HG02678 (cell line): ENCODE measurements at regions not wholly inside any gene's neighbourhood (a gene's known extent, or its start where the extent isn't known, plus 50 kb on each side); places are given as distances from the start of the nearest gene placed in this dataset.

ENCODE experiments used
- ATAC-seq: cut with Tn5 transposase; IDR thresholded peaks from one replicate; pipeline ENCODE4 v1.9.1; 2021; ENCODE audit warnings: mild to moderate bottlenecking, moderate library complexity; ENCODE audit not compliant: unreplicated experiment

- no peak for ATAC-seq
Measured at GRCh38 chr2:3005859-3006501, 371.6 kb downstream of the EIPR1 start.

- ATAC-seq, result peak; percentile 74
Measured at GRCh38 chr2:3001615-3002560, 375.7 kb downstream of the EIPR1 start.

DNA sequence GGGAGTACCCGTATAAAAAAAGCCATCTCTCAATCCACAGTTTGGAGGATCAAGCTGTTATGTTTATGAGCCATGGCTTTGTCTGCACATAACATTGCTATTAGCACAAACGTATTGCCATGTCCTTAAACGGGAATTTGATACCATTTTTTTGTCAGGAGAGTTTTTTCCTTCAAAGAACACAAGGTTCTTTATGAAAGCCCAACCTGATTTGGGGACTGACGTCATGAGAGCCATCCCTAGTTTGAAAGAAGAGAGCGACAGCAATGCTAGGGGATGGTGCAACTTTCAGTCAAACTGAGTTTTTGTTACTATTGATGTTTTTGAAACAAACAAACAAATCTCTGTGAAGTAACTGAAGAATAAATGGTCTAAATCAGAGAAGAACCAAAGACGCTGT is 376.6 kb downstream of the EIPR1 start:
- no peak for ATAC-seq

GRCh38 chr2:3000125-3000524 is 377.5 kb downstream of the EIPR1 start:
- no peak for ATAC-seq

GRCh38 chr2:2998971-2999370 is 378.6 kb downstream of the EIPR1 start:
- no peak for ATAC-seq

- ATAC-seq, result no peak
Measured at GRCh38 chr2:2993172-2993692, 384.4 kb downstream of the EIPR1 start.

DNA sequence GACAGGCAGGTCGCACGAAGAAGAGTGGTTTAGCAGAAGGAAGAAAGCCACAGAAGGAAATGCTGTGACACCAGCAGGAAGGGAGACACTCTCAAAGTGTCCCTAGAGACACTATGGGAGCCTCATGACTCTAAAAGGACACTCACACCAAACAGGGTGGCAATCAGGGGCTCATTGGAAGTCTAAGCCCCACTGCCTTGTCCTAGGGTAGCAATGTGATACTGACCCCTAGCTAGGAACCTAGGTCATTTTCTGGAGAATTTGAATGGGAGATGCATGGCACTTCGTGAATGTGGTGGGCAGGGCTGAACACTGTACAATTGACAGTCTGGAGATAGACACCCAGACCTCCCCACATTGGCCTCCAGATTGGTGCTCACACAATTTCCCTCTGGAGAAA is 385.0 kb downstream of the EIPR1 start:
- ATAC-seq, result no peak

DNA sequence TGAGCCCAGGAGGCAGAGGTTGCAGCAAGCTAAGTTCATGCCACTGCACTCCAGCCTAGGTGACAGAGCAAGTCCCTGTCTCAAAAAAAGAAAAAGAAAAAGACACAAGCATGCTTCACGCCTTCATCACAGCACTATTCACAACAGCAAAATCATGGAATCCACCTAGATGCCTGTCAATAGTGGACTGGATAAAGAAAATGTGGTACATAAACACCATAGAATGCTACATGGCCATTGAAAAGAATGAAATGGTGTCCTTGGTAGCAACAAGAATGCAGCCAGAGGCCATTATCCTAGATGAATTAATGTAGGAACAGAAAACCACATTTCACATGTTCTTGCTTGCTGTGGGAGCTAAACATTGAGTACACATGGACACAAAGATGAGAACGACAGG is 392.6 kb downstream of the EIPR1 start:
- ATAC-seq, result no peak

DNA sequence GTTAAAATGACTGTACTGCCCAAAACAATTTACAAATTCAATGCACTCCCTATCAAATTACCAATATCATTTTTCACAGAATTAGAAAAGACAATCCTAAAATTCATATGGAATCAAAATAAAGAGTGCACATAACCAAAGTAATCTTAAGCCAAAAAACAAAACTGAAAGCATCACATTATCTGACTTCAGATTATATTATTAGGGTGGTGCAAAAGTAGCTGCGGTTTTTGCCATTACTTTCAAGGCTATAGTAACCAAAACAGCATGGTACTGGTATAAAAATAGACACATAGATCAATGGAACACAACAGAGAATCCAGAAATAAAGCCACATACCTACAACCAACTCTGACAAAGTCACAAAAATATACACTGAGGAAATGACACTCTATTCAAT is 396.6 kb downstream of the EIPR1 start:
- no peak for ATAC-seq

DNA sequence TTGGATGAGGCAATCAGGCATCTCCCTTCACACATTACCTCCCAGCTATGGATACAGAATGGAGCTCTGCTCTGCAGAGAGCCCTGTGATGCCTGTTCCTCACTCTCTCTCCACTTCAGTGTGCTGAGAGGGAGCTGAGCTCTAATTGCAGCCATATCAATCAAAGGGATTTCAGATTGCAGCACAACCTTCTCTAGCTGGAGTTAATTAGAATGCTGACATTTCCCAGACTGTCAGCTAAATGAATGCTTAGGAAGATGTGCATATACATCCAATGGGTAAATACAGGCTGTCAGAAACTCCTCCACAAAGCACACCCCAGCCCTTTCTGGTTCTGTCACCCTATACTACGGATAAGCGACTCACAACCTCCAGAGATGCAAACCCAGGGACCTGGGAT is 402.6 kb downstream of the EIPR1 start:
- no peak for ATAC-seq

GRCh38 chr2:2960441-2961133 is 417.0 kb downstream of the EIPR1 start:
- no peak for ATAC-seq

DNA sequence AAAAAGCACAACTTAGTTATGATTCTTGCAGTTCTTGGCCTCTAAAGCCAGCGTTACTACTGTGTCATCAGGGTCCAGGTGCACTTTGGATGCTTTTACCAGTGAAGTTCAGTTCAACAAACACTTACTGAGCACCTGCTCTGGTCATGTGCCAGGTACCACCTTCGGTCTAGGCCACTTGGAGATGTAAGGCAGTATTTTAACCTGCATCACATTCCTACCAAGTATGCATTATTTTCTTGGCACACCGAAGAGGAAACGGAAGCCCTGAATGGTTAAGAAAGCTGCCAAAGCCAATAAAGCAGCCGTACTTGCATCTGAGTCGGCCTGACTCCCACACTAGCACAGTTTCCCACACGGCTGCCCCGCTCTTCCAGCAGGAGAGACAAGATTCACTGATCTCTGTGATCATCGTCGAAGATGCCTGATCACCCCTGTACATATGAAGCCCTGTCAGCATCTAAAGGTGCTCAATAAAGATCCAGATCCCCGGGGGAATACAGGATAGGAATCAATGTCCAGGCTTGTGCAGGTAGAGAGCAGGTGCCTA is 427.1 kb downstream of the EIPR1 start:
- ATAC-seq, result no peak

DNA sequence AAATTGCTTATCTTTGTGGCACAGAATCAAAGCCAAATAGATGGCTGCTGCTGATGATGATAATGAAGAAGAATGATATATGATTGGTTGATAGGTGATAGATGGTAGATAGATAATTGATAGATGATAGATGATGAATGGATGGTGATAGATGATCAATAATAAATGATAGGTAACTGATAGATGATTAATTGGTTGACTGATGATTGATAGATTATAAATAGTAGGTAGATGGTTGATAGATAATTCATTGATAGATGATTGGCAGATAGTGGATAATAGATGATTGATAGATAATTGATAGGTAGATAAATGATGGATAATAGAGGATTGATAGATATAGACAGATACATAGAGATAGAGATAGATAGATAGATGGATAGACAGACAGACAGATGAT is 430.2 kb downstream of the EIPR1 start:
- ATAC-seq, result no peak

DNA sequence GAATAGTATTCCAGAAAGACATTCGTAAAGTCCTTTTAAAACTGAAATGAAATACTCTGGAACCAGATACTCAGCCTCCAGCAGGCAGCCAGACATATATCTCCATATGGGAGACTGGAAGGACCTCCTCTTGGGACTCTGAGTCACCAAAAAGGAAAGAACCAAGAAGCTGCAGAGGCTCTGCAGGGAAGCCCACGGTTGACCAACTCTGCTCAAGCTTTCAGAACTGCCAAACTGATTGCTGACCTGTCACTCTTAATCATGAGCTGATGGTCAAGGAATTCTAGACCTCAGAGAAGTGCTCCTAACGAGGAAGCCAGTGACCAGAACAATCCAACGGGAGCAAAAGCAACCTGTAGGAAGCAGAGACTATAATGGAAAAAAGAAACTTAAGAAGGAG is 434.7 kb downstream of the EIPR1 start:
- ATAC-seq, result no peak

DNA sequence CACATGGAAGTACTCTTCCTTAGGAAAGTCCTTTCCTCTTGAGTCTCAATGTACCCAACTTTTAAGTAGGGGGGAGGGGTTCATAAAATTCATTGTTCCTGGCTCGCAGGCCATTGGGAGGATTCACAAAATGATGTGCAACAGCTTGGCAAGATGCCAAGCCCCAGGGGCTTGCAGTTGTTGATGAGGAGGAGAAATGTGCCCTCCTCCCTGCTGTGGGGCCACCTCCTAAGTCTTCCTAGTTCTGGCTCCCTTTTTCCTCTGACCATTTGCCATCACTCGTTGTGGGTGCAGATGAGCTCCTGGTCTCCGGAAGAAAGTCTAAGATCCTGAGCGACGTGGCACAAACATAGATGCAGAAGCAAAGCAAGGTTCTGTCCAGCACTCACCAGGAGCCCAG is 435.4 kb downstream of the EIPR1 start:
- no peak for ATAC-seq

DNA sequence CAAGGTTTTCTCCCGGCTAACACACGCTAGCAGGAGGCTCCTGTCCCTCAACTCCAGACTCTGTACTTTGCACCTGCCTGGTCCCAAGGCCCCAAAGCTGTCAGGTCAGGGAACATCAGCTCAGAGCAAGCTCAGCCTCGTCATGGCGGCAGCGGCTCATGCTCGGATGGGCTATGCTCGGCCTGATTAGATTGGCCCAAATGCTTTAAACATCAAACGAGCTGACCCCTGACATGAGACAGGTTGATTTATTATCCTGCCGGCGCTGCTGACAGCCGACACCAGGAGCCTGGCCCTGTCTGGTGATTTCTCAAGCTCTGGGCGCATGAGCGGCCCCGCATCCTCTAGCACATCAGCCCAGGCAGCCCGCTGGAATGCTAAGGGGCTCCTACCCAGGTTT is 436.4 kb downstream of the EIPR1 start:
- ATAC-seq, result no peak

DNA sequence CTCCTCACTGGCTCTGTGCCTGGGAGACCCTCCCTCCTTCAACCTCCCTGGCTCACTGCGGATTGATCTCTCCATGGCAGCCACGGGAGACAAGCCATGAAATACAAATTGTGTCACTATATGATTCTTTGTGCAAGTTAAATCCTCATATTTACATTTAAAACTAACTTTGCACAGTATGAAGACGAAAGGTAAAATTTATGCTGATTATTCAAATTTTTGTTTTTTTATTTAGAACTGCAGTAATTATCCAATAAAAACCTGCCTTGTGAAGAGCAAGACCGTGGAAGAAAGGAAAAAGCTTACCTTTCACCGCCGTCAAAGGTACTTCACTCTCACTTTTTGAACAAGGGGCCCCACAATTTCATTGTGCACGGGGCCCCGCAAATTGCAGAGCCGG is 436.9 kb downstream of the EIPR1 start:
- ATAC-seq, result no peak

DNA sequence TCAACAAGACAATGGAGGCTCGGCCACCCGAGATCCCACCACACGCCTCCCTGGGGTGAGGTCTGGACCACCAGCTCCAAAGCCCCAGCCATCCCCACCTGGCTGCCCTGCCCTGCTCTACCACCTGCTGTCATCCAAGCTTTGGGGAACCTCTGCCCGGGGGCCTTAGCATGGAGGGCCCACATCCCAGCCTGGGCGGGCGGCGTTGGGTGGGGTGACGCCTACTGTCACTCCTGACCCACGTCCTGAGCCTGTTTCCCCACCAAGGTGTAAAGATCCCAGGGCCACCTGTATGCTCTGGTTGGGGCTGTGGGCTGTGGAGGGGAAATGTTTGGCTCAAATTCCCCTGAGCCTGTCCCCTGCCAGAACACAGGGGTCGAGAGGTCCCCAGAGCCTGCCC is 437.6 kb downstream of the EIPR1 start:
- no peak for ATAC-seq

- no peak for ATAC-seq
Measured at GRCh38 chr2:2939078-2939795, 438.4 kb downstream of the EIPR1 start.

DNA sequence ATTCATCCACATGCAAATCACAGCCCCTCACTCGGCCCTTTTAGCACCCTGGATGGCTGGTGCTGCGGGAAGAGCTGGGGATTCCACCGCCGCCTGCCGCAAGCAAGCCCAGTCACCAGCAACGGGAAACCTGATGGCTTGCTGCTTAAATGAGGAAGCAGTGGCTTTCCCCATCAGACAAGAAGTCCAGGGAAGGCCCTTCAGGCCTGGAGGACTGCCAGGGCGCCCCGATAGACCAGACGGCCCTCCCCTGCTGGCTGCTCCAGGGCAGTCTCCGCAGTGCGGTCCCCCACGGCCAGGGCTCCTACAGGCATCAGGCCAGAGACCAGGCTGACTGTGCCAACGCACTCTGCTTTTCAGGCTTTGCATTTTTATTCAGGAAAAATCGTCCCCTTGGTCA is 439.1 kb downstream of the EIPR1 start:
- no peak for ATAC-seq
